Mammary epithelial cell (primary cell): ENCODE measurements at regions not wholly inside any gene's neighbourhood (a gene's known extent, or its start where the extent isn't known, plus 50 kb on each side); places are given as distances from the start of the nearest gene placed in this dataset.

Source experiments
- CTCF ChIP-seq, 2 donors: IDR thresholded peaks in 1 of 2; conservative IDR thresholded peaks in 1 of 2; 2 replicates each; pipeline ENCODE4 v1.5.1; 2011 to 2012; ENCODE audit warnings: inconsistent platforms in 2 of 2, low read length in 2 of 2, mild to moderate bottlenecking in 2 of 2, control low read depth in 1 of 2, low read depth in 1 of 2; ENCODE audit not compliant: insufficient read depth in 1 of 2; ENCODE audit errors: extremely low read depth in 1 of 2
- EZH2 ChIP-seq: IDR thresholded peaks from 2 replicates; pipeline ENCODE4 v1.6.1; 2012; ENCODE audit warnings: low read length, inconsistent platforms, borderline replicate concordance

- TF ChIP-seq CTCF (conservative IDR thresholded peaks at IDR 0.05 in 1 of 2, IDR thresholded peaks at IDR 0.05 in 1 of 2; ENCODE audit: extremely low read depth in 1 of 2, insufficient read depth in 1 of 2, low read depth in 1 of 2, low read length in 2 of 2) (no peak), EZH2 (no peak)
Measured at GRCh38 chr18:5721924-5722323, 173.4 kb downstream of the TMEM200C start.
